SIG-M5 treated with dmso at 0.1 percent for 504 hours (cell line): ENCODE measurements at regions not wholly inside any gene's neighbourhood (a gene's known extent, or its start where the extent isn't known, plus 50 kb on each side); places are given as distances from the start of the nearest gene placed in this dataset.

Source experiments
- DNase-seq: peaks from one replicate; lab custom pipeline; 2025; ENCODE audit not compliant: unreplicated experiment; lab: John Stamatoyannopoulos, UW

- DNase-seq, result no peak
Measured at GRCh38 chrX:16222151-16222550, 54.9 kb downstream of the MAGEB17 start.

DNA sequence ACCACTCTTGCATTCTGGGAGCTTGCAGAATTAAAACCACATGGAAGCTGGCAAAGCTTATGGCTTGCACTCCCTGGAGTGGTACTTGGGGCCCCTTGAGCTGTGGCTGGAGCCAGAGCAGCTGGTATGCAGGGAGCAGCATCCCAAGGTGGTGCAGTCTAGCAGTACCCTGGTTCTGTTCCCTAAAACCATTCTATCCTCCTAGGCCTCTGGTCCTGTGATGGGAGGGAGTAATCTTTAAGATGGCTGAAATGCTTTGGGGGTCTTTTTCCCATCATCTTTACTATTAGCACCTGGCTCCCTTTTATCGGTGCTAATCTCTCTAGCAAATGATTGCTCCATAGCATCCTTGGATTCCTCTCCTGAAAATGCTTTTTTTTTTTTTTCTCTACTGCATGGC, 56.1 kb downstream of the MAGEB17 start:
- DNase-seq, result no peak

GRCh38 chrX:16239211-16239610, 71.9 kb downstream of the MAGEB17 start:
- DNase-seq, result no peak

DNA sequence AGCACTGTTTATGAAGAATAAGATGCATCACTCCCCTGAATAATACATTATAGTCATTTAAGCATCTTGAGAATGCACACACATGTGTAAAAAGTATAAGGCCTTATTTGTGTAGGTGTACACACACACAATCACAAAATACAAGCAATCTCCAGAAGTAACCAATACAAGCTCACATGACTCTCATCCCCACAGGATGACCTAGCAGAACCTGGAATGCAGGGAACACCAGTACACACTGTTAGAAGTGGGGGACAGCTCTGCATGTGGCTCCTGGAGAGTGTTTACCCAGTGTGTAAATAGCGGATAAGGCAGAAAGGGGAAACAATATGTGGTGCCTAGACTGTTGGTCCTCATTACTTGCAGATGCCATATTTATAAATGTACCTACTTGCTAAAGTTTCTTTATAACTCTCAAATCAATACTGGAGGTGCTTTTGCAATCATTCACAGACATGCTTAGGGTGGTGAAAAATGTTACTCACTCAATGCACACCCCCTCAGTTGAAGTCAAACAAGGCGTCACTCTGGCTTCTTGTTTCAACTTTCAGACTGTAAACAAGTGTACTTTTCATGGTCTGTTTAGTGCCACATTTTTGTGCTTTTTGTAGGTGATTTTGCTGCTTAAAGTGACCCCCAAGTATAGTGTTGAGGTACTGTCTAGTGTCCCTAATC, 73.1 kb downstream of the MAGEB17 start:
- no peak for DNase-seq

DNA sequence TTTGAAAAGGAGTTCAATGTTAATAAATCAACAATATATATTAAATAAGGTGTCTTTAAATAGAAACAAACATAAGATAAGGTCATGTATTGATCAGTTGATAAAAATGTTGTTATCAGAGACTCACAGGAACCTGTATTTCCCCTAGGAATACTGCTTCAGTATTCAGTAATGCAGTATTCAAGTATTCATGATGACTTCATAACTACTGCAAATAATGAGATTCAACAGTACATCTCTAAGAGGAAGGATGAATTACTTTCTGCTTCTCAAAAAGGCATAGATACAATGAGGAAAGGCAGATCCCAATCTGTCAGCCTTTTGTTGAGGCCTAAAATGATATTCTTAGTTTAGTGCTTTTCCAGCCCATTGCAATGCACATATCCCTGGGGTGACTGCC, 73.7 kb downstream of the MAGEB17 start:
- no peak for DNase-seq

GRCh38 chrX:16250296-16250695, 83.0 kb downstream of the MAGEB17 start:
- DNase-seq, result no peak

GRCh38 chrX:16251782-16252181, 84.5 kb downstream of the MAGEB17 start:
- DNase-seq, result no peak

DNA sequence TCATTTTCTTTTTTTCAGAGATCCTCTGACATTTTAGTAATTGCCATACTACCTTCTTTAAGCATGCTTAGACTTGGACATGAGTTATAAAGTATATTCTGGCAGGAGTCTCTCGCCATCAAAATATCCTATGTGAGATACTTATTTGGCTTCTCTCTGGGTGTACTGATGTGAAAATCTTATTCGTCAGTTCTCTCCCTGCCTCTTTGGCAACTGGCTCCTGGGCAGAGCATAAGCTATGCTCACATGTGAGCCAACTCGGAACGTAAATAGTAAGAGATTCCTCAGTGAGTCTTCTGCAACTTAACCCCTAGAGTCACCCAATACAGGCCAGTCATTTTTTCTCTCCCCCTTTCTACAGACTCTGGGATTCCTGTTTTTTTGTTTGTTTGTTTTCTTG, 91.6 kb downstream of the MAGEB17 start:
- DNase-seq, result no peak

GRCh38 chrX:16267431-16267830, 100.2 kb downstream of the MAGEB17 start:
- DNase-seq, result no peak

GRCh38 chrX:16268206-16268605, 100.9 kb downstream of the MAGEB17 start:
- no peak for DNase-seq

DNA sequence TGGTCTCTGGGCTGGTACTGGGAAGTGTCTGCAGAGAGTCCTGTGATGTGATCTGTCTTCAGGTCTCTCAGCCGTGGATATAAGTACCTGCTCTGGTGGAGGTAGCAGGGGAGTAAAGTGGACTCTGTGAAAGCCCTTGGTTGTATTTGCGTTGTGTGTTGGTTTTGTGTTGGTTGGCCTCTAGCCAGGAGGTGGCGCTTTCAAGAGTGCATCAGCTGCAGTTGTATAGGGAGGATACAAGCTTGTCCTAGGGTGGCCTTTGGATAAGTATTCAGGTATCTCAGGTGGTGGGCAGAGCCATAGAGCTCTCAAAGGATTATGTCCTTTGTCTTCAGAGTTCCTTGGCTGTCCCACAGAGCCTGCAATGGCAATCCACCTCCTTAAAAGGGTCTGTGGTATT, 111.6 kb downstream of the MAGEB17 start:
- DNase-seq, result no peak

DNA sequence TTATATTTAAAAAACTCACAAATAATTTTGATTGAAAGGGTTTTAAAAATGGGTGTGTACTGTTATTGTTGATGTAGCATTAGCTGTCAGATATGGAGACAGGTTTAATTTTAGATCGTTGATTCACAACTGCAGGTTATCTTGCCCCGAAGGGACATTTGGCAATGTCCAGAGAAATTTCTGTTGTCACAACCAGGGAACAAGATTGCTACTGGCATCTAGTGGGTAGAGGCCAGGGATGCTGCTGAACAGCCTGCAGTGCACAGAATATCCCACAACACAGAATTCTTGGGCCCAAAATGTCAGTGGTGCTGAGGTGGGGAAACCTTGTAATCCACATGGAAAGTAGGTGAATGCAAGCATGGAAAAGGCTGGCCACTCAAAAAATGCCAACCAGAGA, 114.9 kb downstream of the MAGEB17 start:
- DNase-seq, result no peak

- no peak for DNase-seq
Measured at GRCh38 chrX:16284842-16285241, 117.6 kb downstream of the MAGEB17 start.

DNA sequence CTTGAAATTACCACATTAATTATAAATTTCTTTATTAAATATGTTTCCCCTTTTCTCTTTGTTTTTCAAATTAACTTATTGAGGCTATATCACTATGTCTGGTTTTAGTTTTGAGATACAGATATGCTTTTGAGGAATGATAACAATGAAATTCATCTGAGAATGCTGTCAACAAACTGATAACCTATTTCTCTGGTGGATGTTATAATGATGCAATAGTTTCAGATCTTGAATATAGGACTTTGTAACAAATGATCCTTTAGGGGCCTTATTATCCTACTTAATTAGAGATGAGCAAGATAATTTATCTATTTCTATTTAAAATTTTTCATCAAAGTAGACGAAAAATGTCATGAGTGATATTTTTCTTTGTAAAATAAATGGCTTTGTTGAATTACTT, 123.7 kb downstream of the MAGEB17 start:
- DNase-seq, result no peak

GRCh38 chrX:16300831-16301230, 133.6 kb downstream of the MAGEB17 start:
- DNase-seq, result no peak

GRCh38 chrX:16304751-16305150, 137.5 kb downstream of the MAGEB17 start:
- no peak for DNase-seq

DNA sequence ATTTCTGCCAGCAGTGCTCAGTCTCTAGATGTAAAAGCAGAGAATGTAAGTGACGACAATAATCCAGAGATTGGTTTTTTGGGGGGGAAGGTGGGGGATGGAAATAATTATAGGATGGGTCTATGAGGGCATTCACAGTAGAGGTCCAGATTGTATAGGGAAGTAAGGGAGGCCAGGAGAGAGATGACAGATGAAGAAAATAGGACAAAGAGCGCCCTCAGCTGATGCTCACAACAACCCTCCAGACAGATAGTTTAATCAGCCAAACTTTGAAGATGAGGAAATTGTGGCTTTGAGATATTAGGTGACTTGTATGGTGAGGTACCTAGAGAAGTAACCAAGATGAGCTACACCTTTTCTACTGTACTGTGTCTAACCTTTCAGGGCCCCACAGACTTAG, 137.9 kb downstream of the MAGEB17 start:
- DNase-seq, result no peak

DNA sequence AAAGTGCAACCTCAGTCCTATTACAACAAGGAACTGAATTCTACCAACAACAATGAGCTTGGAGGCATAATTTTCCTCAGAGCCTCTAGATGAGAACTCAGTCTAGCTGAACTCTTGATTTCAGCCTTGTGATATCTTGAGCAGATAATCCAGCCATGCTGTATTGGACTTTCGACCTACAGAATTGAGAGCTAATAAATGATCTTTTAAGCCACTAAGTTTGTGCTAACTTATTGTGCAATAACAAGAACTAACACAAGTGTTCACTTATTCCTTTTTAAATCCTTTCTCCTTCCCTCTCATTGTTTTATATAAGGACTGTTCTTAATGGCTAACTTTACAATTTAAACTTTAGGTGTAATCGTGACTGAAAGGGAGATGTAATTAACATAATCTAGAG, 140.7 kb downstream of the MAGEB17 start:
- no peak for DNase-seq

DNA sequence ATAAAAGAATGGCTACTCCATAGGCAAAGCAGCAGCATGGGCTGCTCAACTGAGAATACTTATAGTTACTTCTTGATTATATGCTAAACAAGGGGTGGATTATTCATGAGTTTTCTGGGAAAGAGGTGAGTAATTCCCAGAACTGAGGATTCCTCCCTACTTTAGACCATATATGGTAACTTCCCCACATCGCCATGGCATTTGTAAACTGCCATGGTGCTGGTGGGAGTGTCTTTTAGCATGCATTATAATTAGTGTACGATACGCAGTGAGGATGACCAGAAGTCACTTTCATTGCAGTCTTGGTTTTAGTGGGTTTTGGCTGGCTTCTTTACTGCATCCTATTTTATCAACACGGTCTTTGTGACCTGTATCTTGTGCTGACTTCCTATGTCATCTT, 141.5 kb downstream of the MAGEB17 start:
- DNase-seq, result no peak

- no peak for DNase-seq
Measured at GRCh38 chrX:16310326-16310725, 143.0 kb downstream of the MAGEB17 start.

DNA sequence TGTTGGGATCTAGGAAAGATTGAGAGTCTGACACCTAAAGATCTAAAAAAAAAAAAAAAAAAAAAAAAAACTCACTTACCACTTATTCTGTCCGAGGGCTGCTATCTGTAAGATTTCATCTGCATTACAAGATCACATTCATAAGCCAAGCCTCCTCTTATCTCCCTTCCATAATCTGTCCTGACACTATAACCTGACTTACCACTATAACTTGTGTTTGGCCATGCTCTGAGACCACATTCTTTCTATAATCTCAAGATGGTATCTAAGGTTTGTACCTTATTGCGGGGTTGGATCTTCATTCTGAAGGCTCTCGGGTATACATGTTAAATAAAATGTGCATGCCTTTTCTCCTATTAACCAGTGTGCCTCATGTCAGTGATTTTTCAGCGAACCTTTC, 144.4 kb downstream of the MAGEB17 start:
- no peak for DNase-seq

- no peak for DNase-seq
Measured at GRCh38 chrX:16312761-16313623, 145.7 kb downstream of the MAGEB17 start.

GRCh38 chrX:16316331-16316730, 149.1 kb downstream of the MAGEB17 start:
- no peak for DNase-seq
